GM18526 (cell line): ENCODE measurements at regions not wholly inside any gene's neighbourhood (a gene's known extent, or its start where the extent isn't known, plus 50 kb on each side); places are given as distances from the start of the nearest gene placed in this dataset.

Experiments used
- POLR2A ChIP-seq: IDR thresholded peaks from 3 replicates; pipeline ENCODE4 v1.6.1; 2011; ENCODE audit not compliant: insufficient read length; ENCODE audit errors: extremely low read depth

GRCh38 chrX:773292-774025, 142.9 kb downstream of the SHOX start:
- TF ChIP-seq POLR2A = no peak

DNA sequence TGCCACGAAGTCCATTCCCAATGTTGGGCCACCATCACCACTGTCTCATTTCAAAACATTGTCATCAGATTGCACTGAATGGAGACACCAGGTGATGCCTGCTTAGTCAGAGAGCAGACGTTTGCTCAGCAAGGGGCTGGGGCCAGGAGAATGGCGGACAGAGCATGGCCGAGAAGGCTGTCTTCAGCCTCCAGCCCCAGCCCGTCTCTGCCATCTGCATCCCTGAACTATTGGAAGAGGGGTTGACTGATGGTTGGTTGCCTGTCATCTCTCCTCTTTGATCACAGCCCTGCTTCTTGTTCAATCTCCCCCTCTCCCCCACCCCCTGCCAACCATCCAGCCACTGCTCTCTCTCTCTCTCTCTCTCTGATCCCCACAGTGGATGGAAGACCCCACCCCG, 140.9 kb downstream of the SHOX start:
- TF ChIP-seq POLR2A = no peak

- no peak for TF ChIP-seq POLR2A
Measured at GRCh38 chrX:769796-770195, 139.2 kb downstream of the SHOX start.

DNA sequence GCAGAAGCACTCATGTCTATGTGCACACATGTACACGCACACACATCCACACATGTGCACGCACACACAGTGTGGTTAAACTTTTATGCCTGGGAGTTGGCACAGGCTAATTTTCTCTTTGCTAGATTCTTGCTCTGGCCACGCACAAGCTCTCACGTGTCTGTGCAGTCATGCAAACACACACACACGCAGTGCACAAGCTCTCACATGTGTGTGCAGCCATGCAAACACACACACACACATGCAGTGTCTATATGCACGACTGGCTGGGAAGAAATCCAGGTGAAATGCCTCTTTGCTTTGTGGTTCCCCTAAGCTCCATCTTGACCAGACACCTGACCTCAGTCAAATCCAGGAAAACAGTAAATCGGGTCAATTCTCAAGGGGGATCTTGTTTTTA, 138.0 kb downstream of the SHOX start:
- no peak for TF ChIP-seq POLR2A

DNA sequence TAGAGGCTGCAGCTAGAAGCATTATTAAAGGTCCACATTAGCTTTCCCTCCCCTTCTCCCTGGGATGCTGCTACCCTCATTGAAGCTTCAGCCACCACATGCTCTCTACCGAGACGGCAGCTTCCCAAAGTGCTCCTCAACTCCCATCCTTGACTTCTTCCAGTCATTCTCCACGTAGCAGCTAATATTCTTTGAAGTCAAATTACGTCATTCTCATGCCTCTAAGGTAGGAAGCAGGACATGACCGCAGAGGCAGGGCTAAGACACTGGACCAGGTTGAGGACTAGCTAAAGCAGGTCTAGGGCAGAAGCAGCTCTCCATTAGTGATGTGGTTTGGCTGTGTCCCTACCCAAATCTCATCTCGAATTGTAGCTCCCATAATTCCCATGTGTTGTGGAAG, 128.3 kb downstream of the SHOX start:
- no peak for TF ChIP-seq POLR2A

DNA sequence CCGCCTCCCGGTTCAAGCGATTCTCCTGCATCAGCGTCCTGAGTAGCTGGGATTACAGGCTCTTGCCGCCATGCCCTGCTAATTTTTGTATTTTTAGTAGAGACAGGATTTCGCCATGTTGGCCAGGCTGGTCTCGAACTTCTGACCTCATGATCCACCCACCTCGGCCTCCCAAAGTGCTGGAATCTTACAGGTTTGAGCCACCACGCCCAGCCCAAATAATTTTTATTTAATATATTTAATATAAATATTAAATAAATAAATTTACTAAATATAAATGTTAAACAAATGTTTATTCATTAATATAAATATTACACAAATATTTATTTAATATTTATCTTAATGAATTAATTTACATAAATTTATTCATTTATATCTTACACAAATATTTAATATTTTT, 120.2 kb downstream of the SHOX start:
- TF ChIP-seq POLR2A = no peak

DNA sequence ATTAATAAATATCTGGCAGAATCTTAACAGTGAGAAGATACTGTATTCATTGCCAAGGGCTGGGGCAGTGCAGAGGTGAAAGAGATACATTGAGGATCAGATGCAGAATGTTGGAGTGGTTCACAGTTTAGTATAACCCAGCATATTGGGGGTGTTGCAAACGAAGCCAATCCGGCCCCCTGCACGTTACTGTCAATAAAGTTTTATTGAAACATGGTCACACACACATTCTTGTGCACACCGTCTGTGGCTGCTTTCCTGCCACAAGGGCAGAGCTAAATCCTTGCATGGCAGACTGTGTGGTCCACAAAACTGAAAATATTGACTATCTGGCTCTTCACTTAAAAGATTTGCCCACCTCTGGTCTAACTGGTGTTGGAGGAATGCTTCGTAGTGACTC, 119.7 kb downstream of the SHOX start:
- no peak for TF ChIP-seq POLR2A

GRCh38 chrX:747176-747575, 116.6 kb downstream of the SHOX start:
- TF ChIP-seq POLR2A = no peak

DNA sequence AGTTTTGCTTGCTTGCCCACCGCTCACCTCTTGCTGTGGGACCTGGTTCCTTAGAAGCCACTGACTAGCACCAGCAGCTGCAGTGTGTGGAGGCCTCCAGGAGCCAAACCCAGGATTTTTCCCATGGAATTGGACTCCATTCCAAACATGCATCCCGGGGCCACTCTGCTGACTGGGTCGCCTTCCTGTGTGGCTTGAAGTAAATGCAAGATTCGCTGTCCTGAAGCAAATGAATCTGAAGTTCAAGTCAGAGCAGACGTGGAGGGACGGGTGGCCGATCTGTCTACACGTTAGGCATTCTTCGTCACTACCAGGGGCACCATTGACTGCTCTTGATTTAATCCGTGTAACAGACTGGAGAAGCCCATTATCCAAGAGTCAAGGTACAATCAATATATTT, 109.0 kb downstream of the SHOX start:
- TF ChIP-seq POLR2A = no peak

DNA sequence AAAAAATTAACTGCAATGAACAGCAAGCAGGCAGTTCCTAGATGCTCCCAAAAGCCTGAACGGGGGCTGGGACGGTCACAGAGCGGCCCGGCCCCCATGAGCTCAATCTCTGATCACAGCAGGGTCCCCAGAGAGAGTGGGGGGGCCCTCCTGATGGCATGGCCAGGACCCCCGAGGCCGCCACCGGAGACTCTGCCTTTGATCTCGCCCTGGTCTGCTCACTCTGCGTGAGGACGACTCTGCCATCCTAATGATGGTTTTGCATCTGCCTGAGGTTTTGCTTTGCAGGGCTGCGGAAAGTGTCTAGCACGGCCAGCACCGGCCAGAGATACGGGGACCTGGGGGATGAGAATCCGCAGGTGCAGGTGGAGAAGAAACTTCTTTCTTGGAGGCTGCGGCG, 103.8 kb downstream of the SHOX start:
- TF ChIP-seq POLR2A = no peak

DNA sequence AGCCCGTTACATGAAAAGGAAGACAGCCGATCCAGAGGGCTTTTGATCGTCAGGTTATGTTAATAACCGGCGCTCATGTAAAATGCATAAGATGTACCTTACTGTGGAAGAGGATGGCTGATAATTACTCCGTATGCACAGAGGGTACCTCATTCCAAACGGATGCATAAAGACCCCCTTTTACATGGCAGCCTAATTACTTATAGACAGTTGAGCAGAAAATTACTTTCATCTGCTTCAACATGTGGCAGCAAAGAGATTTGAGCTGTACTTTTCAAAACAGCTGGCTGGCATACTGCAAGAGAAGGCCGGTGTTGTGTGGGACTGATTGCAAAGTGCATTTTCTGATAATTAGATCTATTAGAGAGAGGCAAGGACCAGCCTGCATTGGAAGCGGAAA, 103.4 kb downstream of the SHOX start:
- TF ChIP-seq POLR2A = no peak

- no peak for TF ChIP-seq POLR2A
Measured at GRCh38 chrX:729583-730409, 99.2 kb downstream of the SHOX start.

- TF ChIP-seq POLR2A = no peak
Measured at GRCh38 chrX:727738-728621, 97.4 kb downstream of the SHOX start.

DNA sequence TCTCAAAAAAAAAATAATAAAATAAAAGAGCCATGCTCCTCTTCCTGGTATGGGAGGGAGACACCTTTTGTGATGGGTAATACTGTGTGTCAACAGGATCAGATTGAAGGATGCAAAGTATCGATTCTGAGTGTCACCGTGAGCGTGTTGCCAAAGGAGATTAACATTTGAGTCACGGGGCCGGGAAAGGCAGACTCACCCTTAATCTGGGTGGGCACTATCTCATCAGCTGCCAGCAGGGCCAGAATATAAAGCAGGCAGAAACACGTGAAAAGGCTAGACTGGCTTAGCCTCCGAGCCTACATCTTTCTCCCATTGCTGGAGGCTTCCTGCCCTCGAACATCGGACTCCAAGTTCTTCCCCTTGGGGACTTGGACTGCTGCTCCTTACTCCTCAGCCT, 95.4 kb downstream of the SHOX start:
- TF ChIP-seq POLR2A = no peak

DNA sequence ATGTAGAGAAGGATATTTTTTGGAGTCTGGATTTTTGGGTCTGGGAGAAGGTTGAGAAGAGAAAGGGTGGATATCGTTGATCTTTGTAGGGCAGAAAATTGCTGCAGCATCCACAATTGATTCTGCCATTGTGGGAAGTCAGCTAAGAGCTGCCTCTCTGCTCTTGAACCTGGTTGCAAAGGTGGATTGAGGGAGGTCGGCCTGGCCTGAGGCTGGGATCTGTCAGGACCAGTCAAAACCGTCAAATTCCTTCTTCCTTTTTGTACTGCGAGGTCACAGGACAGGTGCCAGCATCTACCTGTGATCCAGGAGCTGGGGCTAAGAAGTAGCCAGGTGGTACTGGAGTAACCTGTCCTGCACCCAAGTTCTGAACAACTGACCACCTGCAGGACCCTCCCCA, 93.7 kb downstream of the SHOX start:
- TF ChIP-seq POLR2A = no peak

DNA sequence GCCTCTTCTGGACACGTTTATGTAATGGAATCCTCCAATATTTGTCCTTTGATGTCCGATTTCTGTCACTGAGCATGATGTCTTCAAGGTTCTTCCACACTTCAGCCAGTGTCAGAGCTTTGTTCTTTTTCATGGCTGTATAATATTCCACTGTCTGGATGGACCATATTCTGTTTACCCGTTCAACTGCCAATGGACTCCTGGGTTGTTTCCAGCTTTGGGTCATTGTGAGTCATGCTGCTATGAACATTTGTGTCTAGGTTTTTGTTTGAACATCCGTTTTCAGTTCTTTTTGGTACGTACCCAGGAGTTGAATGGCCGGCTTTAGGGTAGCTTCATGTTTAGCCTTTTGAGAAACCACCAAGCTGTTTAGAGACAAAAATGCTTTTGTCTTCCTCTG, 93.2 kb downstream of the SHOX start:
- TF ChIP-seq POLR2A = no peak

DNA sequence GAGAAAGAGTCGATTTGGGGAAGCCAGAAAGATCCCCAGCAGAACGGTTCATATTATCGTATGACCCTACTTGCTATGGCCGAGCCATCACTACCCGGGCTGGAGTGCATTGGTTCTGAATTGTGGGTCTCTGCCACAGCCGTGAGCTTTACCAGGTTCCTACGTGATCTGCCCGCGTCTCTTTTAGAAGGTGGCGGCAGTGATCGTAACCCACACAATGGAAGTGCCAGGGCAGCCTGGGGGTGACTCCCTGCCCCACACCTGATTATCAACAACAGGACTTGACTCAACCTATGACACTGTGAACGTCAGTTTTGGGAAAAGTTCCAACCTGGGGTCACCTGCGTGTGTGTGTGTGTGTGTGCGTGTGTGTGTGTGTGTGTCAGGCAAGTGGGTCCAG, 90.8 kb downstream of the SHOX start:
- TF ChIP-seq POLR2A = no peak
